A673 (cell line): ENCODE measurements at regions not wholly inside any gene's neighbourhood (a gene's known extent, or its start where the extent isn't known, plus 50 kb on each side); places are given as distances from the start of the nearest gene placed in this dataset.

ENCODE experiments used
- EZH2 ChIP-seq: fragments of 200-600 bp; sonication (generic); IDR thresholded peaks from 2 replicates; pipeline ENCODE4 v1.6.1; 2017; ENCODE audit warnings: borderline replicate concordance, low read depth, mild to moderate bottlenecking, mixed read lengths, antibody characterized with exemption, low read length; ENCODE audit not compliant: poor library complexity, severe bottlenecking
- TF ChIP-seq, protein P1 (sequence below): fragments of 300-800, 200-600 bp; sonication (generic); conservative IDR thresholded peaks from 2 replicates; pipeline ENCODE4 v1.5.1; 2017; ENCODE audit warnings: low read depth, mild to moderate bottlenecking, antibody characterized with exemption, low read length, moderate library complexity, mixed read lengths

- TF ChIP-seq, protein P1, sequence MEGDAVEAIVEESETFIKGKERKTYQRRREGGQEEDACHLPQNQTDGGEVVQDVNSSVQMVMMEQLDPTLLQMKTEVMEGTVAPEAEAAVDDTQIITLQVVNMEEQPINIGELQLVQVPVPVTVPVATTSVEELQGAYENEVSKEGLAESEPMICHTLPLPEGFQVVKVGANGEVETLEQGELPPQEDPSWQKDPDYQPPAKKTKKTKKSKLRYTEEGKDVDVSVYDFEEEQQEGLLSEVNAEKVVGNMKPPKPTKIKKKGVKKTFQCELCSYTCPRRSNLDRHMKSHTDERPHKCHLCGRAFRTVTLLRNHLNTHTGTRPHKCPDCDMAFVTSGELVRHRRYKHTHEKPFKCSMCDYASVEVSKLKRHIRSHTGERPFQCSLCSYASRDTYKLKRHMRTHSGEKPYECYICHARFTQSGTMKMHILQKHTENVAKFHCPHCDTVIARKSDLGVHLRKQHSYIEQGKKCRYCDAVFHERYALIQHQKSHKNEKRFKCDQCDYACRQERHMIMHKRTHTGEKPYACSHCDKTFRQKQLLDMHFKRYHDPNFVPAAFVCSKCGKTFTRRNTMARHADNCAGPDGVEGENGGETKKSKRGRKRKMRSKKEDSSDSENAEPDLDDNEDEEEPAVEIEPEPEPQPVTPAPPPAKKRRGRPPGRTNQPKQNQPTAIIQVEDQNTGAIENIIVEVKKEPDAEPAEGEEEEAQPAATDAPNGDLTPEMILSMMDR: no peak
- TF ChIP-seq EZH2: no peak
Measured at GRCh38 chr2:156933645-156934225, 323.8 kb upstream of the GALNT5 start.
